ENCODE measurements at regions not wholly inside any gene's neighbourhood (a gene's known extent, or its start where the extent isn't known, plus 50 kb on each side); places are given as distances from the start of the nearest gene placed in this dataset.

DNA sequence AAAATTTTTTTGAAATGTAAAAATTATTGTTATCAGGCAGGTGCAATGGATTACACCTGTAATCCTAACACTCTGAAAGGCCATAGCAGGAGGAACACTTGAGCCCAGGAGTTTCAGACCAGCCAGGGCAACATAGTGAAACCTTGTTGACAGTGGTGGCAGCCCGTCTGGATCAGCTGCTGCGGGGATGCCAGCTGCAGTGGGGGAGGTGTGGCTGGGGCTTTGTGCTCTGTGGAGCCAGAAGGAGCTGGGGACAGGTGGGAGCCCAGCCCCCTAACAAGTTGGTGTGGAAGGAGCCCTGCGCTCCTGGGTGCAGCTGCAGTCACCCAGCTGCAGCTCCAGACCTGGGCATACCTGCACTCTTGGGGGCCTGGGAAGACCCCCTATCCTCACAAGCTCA is 182.4 kb upstream of the MC4R start:
- DNase-seq (ENCODE audit: low read depth): no peak

- no peak for DNase-seq (ENCODE audit: low read depth)
These were observed 183.1 kb upstream of the MC4R start for GRCh38 chr18:60555625-60556024.

DNA sequence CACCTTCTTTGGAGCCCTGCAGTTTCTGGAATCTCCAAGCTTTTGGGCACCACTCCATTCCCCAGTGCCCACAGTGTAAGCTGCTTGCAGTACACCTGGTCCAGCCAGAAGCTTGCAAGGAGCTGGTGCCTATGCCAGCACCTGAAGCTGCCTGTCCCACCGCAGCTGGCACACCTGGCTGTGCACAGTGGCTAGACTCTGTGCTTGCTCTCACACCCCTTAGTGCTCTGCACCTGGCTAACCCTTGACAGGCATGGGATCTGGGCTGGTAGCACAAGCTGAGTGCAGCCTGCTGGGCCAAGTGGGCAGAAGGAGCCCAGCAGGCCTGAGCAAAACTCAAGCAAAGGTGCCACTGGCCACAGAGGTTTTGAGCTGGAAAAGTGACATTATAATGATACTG is 183.8 kb upstream of the MC4R start:
- no peak for DNase-seq (ENCODE audit: low read depth)

GRCh38 chr18:60560071-60560470 is 187.5 kb upstream of the MC4R start:
- no peak for DNase-seq (ENCODE audit: low read depth)

DNA sequence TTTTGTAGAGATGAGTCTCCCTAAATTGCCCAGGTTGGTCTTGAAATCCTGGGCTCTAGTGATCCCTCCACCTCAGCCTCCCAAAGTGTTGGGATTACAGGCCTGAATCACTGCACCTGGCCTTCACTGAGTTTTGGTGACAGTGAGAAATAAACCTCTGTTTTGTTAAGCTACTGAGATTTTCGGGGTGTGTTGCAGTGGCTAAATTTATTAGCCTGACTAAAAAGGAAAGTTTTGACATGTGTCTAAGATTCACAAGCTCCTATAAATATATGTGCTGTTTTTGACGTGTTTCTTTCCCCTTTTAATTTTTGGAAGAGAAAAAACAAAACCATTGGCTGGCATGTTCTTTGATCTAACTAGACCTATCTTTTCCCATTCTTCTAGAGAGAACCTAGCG is 190.5 kb upstream of the MC4R start:
- DNase-seq (ENCODE audit: low read depth): no peak

GRCh38 chr18:60568220-60568619 is 195.6 kb upstream of the MC4R start:
- DNase-seq (ENCODE audit: low read depth): no peak

DNA sequence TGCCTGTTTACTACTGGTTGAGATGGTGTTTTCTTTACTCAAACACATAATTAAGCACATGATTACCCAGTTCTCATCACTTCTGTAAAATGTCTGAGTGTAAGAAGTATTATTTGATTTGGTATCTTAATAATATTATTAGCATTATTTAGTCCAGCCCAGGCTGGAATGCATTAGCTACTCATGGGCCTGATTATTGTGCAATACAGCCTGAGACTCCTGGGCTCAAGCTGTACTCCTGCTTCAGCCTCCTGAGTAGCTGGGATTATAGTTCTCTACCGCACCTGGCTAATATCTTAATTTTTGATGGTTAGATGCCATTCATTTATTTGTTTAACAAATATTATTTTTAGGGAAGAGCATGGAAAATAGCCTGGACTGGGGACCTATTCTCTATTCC is 197.6 kb upstream of the MC4R start:
- no peak for DNase-seq (ENCODE audit: low read depth)

GRCh38 chr18:60577457-60577856 is 204.9 kb upstream of the MC4R start:
- no peak for DNase-seq (ENCODE audit: low read depth)

DNA sequence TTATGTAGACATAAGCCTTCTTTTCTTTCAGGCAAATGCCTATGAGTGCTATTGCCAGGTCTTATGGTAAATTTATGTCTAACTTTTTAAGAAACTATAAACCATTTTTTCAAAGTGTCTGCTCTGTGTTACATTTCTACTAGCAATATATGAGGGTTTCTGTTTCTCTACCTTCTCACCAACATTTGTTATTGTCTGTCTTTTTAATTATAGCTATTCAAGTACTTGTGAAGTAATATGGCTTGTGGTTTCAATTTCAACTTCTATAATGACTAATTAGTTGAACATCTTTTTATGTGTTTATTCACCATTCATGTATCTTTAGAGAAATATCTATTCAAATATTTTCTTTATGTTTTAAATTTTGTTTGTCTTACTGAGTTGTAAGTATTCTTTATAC is 213.1 kb upstream of the MC4R start:
- DNase-seq (ENCODE audit: low read depth): no peak

DNA sequence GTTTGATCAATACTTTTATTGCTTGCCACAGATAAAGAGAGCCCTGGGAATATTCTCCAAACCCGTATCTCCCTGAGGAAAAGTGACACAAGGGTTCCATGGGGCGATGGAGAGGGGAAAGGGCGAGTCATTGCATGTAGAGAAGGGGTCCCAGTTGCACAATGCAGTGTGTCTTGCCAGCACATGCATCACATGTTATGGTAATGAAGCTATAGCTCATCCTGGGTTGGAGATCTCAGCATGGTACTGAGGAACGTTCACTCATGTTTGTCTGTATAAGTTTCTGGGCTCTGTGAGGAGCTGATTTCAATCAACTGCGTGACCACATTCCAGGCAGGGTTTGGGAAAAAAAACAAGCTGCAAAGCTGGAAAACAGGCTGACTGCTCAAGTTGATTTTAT is 220.7 kb upstream of the MC4R start:
- DNase-seq (ENCODE audit: low read depth): no peak

DNA sequence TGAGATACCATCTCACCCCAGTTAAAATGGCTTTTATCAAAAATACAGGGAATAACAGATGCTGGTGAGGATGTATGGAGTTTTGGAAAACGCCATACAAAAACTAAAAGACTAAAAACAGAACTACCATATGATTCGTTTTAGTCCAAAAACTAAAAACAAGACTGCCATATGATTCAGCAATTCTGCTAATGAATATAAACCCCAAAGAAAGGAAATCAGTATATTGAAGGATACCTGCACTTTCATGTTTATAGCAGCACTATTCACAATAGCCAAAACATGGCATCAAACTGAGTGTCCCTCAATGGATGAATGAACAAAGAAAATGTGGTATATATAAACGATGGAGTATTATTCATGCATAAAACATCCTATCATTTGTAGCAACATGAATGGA is 224.4 kb upstream of the MC4R start:
- DNase-seq (ENCODE audit: low read depth): no peak

DNA sequence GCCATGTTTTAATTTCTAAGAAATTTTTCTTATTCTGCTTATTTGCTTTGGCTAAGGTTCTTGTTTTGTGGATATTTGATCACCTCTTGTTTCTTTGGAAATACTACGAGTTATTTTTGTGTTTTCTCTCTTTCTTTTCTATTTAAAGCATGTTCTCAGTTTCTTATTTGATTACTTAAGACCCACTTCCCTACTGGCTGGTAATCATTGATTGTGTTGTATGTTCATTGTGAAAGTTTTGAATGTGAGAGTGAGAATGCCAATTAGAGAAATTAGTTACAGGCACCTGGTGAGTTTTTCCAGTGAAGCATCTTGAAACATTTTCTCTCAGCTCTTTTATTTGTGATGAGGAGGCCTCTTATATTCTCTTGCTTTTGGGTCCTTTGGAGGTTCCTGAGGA is 226.7 kb upstream of the MC4R start:
- no peak for DNase-seq (ENCODE audit: low read depth)

GRCh38 chr18:60599995-60600394 is 227.4 kb upstream of the MC4R start:
- no peak for DNase-seq (ENCODE audit: low read depth)

DNA sequence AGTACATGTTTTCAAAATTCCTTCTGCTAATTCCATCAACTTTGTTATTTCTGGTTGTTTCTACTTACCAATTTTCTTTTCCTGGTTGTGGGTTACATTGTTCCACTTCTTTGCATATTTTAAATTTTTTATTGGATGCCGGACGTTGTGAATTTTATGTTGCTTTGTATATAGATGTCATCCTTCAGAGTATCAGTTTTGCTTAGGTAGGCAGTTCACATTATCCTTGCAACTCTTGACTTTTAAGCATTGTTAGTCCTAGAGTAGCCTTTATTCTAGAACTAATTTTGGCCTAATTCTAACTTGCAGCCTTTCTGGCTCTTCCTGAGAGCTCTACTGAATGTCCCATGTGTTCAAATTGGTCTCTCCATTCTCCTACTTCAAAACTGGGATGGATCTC is 228.7 kb upstream of the MC4R start:
- DNase-seq (ENCODE audit: low read depth): no peak

- DNase-seq (ENCODE audit: low read depth): no peak
These were observed 250.8 kb upstream of the MC4R start for GRCh38 chr18:60623331-60623730.

DNA sequence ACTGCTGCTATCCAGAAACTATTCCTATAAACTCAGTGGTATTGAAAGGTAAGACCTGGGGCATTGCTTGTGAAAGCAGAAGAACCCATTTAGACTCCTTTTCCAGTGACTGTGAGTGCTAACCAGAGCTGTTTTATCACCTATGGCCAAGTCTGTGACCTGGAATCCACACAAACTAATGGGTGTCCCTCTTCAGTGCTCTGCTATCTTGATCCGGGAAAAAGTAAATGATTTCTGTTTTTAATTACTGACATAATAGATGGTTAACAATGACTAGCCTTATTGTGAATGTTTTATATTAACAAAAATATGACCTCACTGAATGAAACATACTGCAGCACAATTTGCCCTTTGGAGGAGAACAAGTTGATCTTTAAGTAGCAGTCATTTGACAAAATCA is 251.6 kb upstream of the MC4R start:
- no peak for DNase-seq (ENCODE audit: low read depth)

DNA sequence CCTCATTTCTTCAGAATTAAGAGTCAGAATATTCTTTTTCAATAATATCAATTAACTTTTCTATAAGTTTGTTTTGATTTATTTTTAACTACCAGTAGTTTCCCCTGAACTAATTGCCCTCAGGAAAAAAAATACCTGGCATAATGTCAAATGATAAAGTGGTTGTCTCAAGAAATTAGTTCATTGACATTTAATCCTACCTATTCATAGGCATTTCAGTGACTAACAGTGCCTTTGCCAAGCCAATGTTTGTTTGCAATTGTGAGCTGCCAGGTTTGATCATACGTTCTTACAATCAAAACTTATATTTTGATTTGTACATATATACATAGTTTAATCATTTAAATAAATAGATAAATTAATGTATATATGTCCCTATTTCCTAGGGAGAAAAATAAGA is 267.3 kb upstream of the MC4R start:
- DNase-seq (ENCODE audit: low read depth): no peak

DNA sequence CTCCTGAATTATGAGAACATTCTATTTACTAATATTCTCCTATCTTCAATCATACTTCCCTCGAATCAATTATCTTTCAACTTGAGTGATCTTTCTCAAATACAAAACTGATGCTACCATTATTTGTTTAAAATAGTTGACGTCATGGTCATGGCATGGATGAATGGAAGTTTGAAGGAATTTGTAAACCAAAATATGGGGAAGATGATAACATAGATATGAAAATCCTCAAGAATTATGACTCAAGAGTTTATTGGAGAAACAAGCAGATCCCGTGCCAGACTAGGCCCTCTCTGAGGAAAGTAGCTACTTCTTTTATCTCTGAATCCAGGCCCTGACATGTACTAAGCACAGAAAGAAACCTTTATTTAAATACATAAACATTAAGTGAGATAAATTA is 270.4 kb upstream of the MC4R start:
- DNase-seq (ENCODE audit: low read depth): no peak

DNA sequence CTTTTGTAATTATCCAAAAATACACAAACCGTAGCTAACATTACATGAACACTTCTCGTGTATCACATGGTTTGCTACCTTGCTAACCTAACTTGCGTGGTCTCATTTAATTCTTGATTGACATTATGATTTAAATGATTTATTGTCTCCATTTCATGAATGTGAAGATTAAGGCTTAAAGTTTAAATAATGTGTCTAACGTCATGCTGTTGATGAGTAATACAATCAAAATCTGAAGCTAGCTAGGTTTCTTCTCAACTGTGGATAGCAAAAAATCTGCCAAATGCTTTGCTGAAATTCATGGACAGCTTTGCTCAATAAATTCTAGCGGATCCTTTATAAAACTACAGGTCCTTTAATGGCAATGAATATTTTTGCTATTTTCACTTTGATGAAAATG is 274.1 kb upstream of the MC4R start:
- no peak for DNase-seq (ENCODE audit: low read depth)

- no peak for DNase-seq (ENCODE audit: low read depth)
These were observed 276.5 kb upstream of the MC4R start for GRCh38 chr18:60649107-60649506.

GRCh38 chr18:60649842-60650536 is 277.4 kb upstream of the MC4R start:
- no peak for DNase-seq (ENCODE audit: low read depth)

- no peak for DNase-seq (ENCODE audit: low read depth)
These were observed 281.7 kb upstream of the MC4R start for GRCh38 chr18:60654298-60654697.

DNA sequence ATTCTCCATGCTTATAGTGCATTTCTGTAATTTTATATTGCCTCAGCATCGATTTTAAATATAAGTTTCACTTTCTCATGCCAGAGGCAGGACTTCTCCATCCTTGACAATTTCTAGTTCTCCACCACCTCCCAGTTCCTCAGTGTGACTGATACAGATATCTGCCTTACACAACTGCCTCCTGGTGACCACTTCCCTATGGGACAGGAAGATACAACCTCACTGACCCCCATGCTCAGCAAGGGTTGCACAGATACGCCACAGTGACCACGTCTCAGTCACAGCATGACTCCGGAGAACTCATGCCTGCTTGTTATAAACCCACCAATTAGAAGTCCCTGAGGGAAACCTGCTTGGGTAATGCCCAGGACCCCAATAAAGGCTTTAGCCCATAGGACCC is 284.0 kb upstream of the MC4R start:
- no peak for DNase-seq (ENCODE audit: low read depth)

DNA sequence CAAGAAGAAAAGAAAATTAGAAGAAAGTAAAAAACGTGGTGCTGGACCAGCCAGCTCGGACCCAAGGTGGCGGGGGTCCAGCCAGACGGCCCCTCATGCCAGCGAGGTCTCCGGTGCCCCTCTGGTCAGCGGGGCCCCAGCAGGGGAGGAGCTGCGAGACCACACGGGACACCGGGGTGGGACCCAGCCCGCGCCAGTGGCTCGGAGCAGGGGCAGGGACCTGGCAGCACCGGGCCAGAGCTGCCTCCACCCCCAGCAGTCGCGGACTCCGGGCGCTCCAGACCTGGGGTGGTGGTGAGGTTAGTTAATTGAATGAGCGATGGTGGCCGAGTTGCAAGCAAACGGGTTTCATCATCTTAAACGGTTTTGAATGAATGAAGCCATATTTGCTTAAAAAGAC is 289.9 kb upstream of the MC4R start:
- DNase-seq (ENCODE audit: low read depth): no peak

Measured in forelimb muscle (tissue), 1 donor.